ENCODE measurements at regions not wholly inside any gene's neighbourhood (a gene's known extent, or its start where the extent isn't known, plus 50 kb on each side); places are given as distances from the start of the nearest gene placed in this dataset.

DNA sequence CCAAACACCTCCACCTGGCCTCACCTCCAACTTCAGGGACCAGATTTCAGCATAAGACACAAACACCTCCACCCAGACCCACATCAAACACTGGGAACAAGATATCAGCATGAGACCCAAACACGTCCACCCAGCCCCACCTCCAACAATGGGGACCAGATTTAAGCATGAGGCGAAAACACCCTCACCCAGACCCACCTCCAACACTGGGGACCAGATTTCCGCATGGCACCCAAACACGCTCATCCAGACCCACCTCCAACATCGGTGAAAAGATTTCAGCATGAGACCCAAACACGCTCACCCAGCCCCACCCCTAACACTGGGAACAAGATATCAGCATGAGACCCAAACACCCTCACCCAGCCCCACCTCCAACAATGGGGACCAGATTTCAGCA, 210.0 kb downstream of the ASMT start:
- TF ChIP-seq, protein P1, sequence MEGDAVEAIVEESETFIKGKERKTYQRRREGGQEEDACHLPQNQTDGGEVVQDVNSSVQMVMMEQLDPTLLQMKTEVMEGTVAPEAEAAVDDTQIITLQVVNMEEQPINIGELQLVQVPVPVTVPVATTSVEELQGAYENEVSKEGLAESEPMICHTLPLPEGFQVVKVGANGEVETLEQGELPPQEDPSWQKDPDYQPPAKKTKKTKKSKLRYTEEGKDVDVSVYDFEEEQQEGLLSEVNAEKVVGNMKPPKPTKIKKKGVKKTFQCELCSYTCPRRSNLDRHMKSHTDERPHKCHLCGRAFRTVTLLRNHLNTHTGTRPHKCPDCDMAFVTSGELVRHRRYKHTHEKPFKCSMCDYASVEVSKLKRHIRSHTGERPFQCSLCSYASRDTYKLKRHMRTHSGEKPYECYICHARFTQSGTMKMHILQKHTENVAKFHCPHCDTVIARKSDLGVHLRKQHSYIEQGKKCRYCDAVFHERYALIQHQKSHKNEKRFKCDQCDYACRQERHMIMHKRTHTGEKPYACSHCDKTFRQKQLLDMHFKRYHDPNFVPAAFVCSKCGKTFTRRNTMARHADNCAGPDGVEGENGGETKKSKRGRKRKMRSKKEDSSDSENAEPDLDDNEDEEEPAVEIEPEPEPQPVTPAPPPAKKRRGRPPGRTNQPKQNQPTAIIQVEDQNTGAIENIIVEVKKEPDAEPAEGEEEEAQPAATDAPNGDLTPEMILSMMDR (IDR thresholded peaks at IDR 0.05) = no peak
- no peak for TF ChIP-seq POLR2A (IDR thresholded peaks at IDR 0.05)
